ENCODE measurements at regions not wholly inside any gene's neighbourhood (a gene's known extent, or its start where the extent isn't known, plus 50 kb on each side); places are given as distances from the start of the nearest gene placed in this dataset.

DNA sequence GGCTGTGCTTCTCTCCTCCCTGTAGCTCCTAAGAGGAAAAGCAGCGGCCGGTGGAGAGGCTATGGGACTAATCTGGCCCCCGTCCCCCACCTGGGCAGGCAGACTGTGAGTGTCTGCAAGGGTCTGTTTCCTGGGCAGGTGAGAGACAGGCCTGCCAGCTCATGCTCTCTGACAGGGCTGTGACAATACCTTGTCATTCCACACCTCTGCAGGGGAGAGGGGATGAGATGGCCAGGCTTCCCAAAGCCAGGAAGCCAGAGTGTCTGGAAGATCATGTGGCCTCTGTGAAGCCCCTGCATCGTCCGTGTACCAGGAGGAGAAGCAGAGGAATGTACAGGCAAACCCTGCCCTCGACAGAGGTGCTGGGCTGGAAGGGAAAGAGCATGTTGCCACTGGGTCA lies 142.5 kb upstream of the GATA6 start:
- TF ChIP-seq, protein P1, sequence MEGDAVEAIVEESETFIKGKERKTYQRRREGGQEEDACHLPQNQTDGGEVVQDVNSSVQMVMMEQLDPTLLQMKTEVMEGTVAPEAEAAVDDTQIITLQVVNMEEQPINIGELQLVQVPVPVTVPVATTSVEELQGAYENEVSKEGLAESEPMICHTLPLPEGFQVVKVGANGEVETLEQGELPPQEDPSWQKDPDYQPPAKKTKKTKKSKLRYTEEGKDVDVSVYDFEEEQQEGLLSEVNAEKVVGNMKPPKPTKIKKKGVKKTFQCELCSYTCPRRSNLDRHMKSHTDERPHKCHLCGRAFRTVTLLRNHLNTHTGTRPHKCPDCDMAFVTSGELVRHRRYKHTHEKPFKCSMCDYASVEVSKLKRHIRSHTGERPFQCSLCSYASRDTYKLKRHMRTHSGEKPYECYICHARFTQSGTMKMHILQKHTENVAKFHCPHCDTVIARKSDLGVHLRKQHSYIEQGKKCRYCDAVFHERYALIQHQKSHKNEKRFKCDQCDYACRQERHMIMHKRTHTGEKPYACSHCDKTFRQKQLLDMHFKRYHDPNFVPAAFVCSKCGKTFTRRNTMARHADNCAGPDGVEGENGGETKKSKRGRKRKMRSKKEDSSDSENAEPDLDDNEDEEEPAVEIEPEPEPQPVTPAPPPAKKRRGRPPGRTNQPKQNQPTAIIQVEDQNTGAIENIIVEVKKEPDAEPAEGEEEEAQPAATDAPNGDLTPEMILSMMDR (IDR thresholded peaks at IDR 0.05; ENCODE audit: poor library complexity), result no peak
- TF ChIP-seq EZH2phosphoT487 (IDR thresholded peaks at IDR 0.05; ENCODE audit: low read depth, severe bottlenecking, unreplicated experiment), result no peak
- no peak for TF ChIP-seq EZH2 (IDR thresholded peaks at IDR 0.05; ENCODE audit: borderline replicate concordance)

Data from hepatocyte (in vitro differentiated cells).